ENCODE measurements at regions not wholly inside any gene's neighbourhood (a gene's known extent, or its start where the extent isn't known, plus 50 kb on each side); places are given as distances from the start of the nearest gene placed in this dataset.
"Not testable (repeated sequence)": the region's sequence is repeated elsewhere in the genome, so short reads cannot be mapped to it uniquely, and the experiment has no call there.

GRCh38 chr10:113480851-113481502 is 71.9 kb upstream of the HABP2 start:
- 93% methylated on average over 3 of the region's 6 CpGs for WGBS (ENCODE audit: insufficient coverage)
- no peaks in the 10 kb centered on the region for H3K36me3 ChIP-seq (ENCODE audit: control insufficient read depth in 4 of 4, insufficient read depth in 4 of 4, low read length in 3 of 4)
- H3K4me1 ChIP-seq (ENCODE audit: control extremely low read depth in 1 of 4, control insufficient read depth in 4 of 4, insufficient read depth in 4 of 4, low read length in 3 of 4): no peaks in the 10 kb centered on the region
- H3K27ac ChIP-seq (ENCODE audit: insufficient read depth in 1 of 2, low read depth in 1 of 2, low read length in 2 of 2, poor library complexity in 1 of 2, severe bottlenecking in 2 of 2): no peak overlapping the region
- CTCF ChIA-PET: no interaction called here
- H3K9me3 ChIP-seq (ENCODE audit: control extremely low read depth in 1 of 5, control insufficient read depth in 4 of 5, insufficient read depth in 2 of 5, low read depth in 1 of 5, low read length in 4 of 5): peaks cover 5 to 34% (median 16%) of the 10 kb centered on the region in 5 experiments
- POLR2A ChIA-PET: no interaction called here
- no peak overlapping the region for H3K4me3 ChIP-seq (ENCODE audit: control insufficient read depth in 1 of 7, extremely low read depth in 1 of 7, insufficient read depth in 4 of 7, low read depth in 2 of 7, low read length in 6 of 7)
- DNase-seq: no peak
- H3K27me3 ChIP-seq (replicated peaks in 2 of 5; ENCODE audit: control insufficient read depth in 4 of 5, insufficient read depth in 5 of 5, low read length in 4 of 5): peaks cover 0 to 5% (median 0%) of the 10 kb centered on the region in 5 experiments

GRCh38 chr10:113484487-113484886 is 68.4 kb upstream of the HABP2 start:
- WGBS (ENCODE audit: insufficient coverage): 100% methylated on average over 1 of the region's 2 CpGs

GRCh38 chr10:113485736-113486135 is 67.1 kb upstream of the HABP2 start:
- CTCF ChIA-PET: no interaction called here
- Histone ChIP-seq H3K4me1 (ENCODE audit: control extremely low read depth in 1 of 4, control insufficient read depth in 4 of 4, insufficient read depth in 4 of 4, low read length in 3 of 4) (no peaks in the 10 kb centered on the region), H3K4me3 (ENCODE audit: control insufficient read depth in 1 of 7, extremely low read depth in 1 of 7, insufficient read depth in 4 of 7, low read depth in 2 of 7, low read length in 6 of 7) (no peak overlapping the region), H3K36me3 (ENCODE audit: control insufficient read depth in 4 of 4, insufficient read depth in 4 of 4, low read length in 3 of 4) (no peaks in the 10 kb centered on the region), H3K27ac (ENCODE audit: insufficient read depth in 1 of 2, low read depth in 1 of 2, low read length in 2 of 2, poor library complexity in 1 of 2, severe bottlenecking in 2 of 2) (no peak overlapping the region), H3K27me3 (replicated peaks in 2 of 5; ENCODE audit: control insufficient read depth in 4 of 5, insufficient read depth in 5 of 5, low read length in 4 of 5) (peaks cover 0 to 11% (median 0%) of the 10 kb centered on the region in 5 experiments), H3K9me3 (ENCODE audit: control extremely low read depth in 1 of 5, control insufficient read depth in 4 of 5, insufficient read depth in 2 of 5, low read depth in 1 of 5, low read length in 4 of 5) (peaks cover 0 to 14% (median 5%) of the 10 kb centered on the region in 5 experiments)
- DNase-seq: no peak
- POLR2A ChIA-PET: no interaction called here
- WGBS (ENCODE audit: insufficient coverage): no CpG with 5 or more reads among the region's 1 CpG

More at GRCh38 chr10:113484487-113484886, 68.4 kb upstream of the HABP2 start:
- H3K27me3 ChIP-seq (replicated peaks in 2 of 5; ENCODE audit: control insufficient read depth in 4 of 5, insufficient read depth in 5 of 5, low read length in 4 of 5): peaks cover 0 to 11% (median 0%) of the 10 kb centered on the region in 5 experiments
- POLR2A ChIA-PET: no interaction called here
- CTCF ChIA-PET: no interaction called here
- H3K36me3 ChIP-seq (ENCODE audit: control insufficient read depth in 4 of 4, insufficient read depth in 4 of 4, low read length in 3 of 4): no peaks in the 10 kb centered on the region
- DNase-seq: no peak
- H3K4me1 ChIP-seq (ENCODE audit: control extremely low read depth in 1 of 4, control insufficient read depth in 4 of 4, insufficient read depth in 4 of 4, low read length in 3 of 4): no peaks in the 10 kb centered on the region
- H3K4me3 ChIP-seq (ENCODE audit: control insufficient read depth in 1 of 7, extremely low read depth in 1 of 7, insufficient read depth in 4 of 7, low read depth in 2 of 7, low read length in 6 of 7): no peak overlapping the region
- no peak overlapping the region for H3K27ac ChIP-seq (ENCODE audit: insufficient read depth in 1 of 2, low read depth in 1 of 2, low read length in 2 of 2, poor library complexity in 1 of 2, severe bottlenecking in 2 of 2)
- peaks cover 5 to 26% (median 11%) of the 10 kb centered on the region in 5 experiments for H3K9me3 ChIP-seq (ENCODE audit: control extremely low read depth in 1 of 5, control insufficient read depth in 4 of 5, insufficient read depth in 2 of 5, low read depth in 1 of 5, low read length in 4 of 5)

GRCh38 chr10:113486531-113486930 is 66.3 kb upstream of the HABP2 start:
- H3K36me3 ChIP-seq (ENCODE audit: control insufficient read depth in 4 of 4, insufficient read depth in 4 of 4, low read length in 3 of 4): no peaks in the 10 kb centered on the region
- ChIA-PET CTCF (no interaction called here), POLR2A (no interaction called here)
- H3K4me1 ChIP-seq (ENCODE audit: control extremely low read depth in 1 of 4, control insufficient read depth in 4 of 4, insufficient read depth in 4 of 4, low read length in 3 of 4): no peaks in the 10 kb centered on the region
- peaks cover 0 to 11% (median 0%) of the 10 kb centered on the region in 5 experiments for H3K27me3 ChIP-seq (replicated peaks in 2 of 5; ENCODE audit: control insufficient read depth in 4 of 5, insufficient read depth in 5 of 5, low read length in 4 of 5)
- peaks cover 0 to 7% (median 3%) of the 10 kb centered on the region in 5 experiments for H3K9me3 ChIP-seq (ENCODE audit: control extremely low read depth in 1 of 5, control insufficient read depth in 4 of 5, insufficient read depth in 2 of 5, low read depth in 1 of 5, low read length in 4 of 5)
- H3K27ac ChIP-seq (ENCODE audit: insufficient read depth in 1 of 2, low read depth in 1 of 2, low read length in 2 of 2, poor library complexity in 1 of 2, severe bottlenecking in 2 of 2): no peak overlapping the region
- DNase-seq: no peak
- 96% methylated on average over 4 of the region's 4 CpGs for WGBS (ENCODE audit: insufficient coverage)
- no peak overlapping the region for H3K4me3 ChIP-seq (ENCODE audit: control insufficient read depth in 1 of 7, extremely low read depth in 1 of 7, insufficient read depth in 4 of 7, low read depth in 2 of 7, low read length in 6 of 7)

GRCh38 chr10:113487154-113487553 is 65.7 kb upstream of the HABP2 start:
- DNase-seq: no peak
- WGBS (ENCODE audit: insufficient coverage): no CpG with 5 or more reads among the region's 1 CpG
- Histone ChIP-seq H3K27ac (ENCODE audit: insufficient read depth in 1 of 2, low read depth in 1 of 2, low read length in 2 of 2, poor library complexity in 1 of 2, severe bottlenecking in 2 of 2) (no peak overlapping the region), H3K36me3 (ENCODE audit: control insufficient read depth in 4 of 4, insufficient read depth in 4 of 4, low read length in 3 of 4) (no peaks in the 10 kb centered on the region), H3K4me1 (ENCODE audit: control extremely low read depth in 1 of 4, control insufficient read depth in 4 of 4, insufficient read depth in 4 of 4, low read length in 3 of 4) (no peaks in the 10 kb centered on the region), H3K4me3 (ENCODE audit: control insufficient read depth in 1 of 7, extremely low read depth in 1 of 7, insufficient read depth in 4 of 7, low read depth in 2 of 7, low read length in 6 of 7) (no peak overlapping the region), H3K27me3 (replicated peaks in 2 of 5; ENCODE audit: control insufficient read depth in 4 of 5, insufficient read depth in 5 of 5, low read length in 4 of 5) (peaks cover 0 to 11% (median 0%) of the 10 kb centered on the region in 5 experiments), H3K9me3 (ENCODE audit: control extremely low read depth in 1 of 5, control insufficient read depth in 4 of 5, insufficient read depth in 2 of 5, low read depth in 1 of 5, low read length in 4 of 5) (peaks cover 0 to 3% (median 2%) of the 10 kb centered on the region in 5 experiments)
- POLR2A ChIA-PET: no interaction called here
- CTCF ChIA-PET: interaction anchor here (0.8 kb wide), 1 partner anchor 17 kb away, joined by 3 read pairs; no protein-coding TSS in a partner anchor

- peaks cover 0 to 3% (median 0%) of the 10 kb centered on the region in 5 experiments for H3K9me3 ChIP-seq (ENCODE audit: control extremely low read depth in 1 of 5, control insufficient read depth in 4 of 5, insufficient read depth in 2 of 5, low read depth in 1 of 5, low read length in 4 of 5)
- H3K36me3 ChIP-seq (ENCODE audit: control insufficient read depth in 4 of 4, insufficient read depth in 4 of 4, low read length in 3 of 4): no peaks in the 10 kb centered on the region
- no peak overlapping the region for H3K27ac ChIP-seq (ENCODE audit: insufficient read depth in 1 of 2, low read depth in 1 of 2, low read length in 2 of 2, poor library complexity in 1 of 2, severe bottlenecking in 2 of 2)
- CTCF ChIA-PET: no interaction called here
- peaks cover 0 to 13% (median 0%) of the 10 kb centered on the region in 5 experiments for H3K27me3 ChIP-seq (replicated peaks in 2 of 5; ENCODE audit: control insufficient read depth in 4 of 5, insufficient read depth in 5 of 5, low read length in 4 of 5)
- no peak overlapping the region for H3K4me3 ChIP-seq (ENCODE audit: control insufficient read depth in 1 of 7, extremely low read depth in 1 of 7, insufficient read depth in 4 of 7, low read depth in 2 of 7, low read length in 6 of 7)
- no peaks in the 10 kb centered on the region for H3K4me1 ChIP-seq (ENCODE audit: control extremely low read depth in 1 of 4, control insufficient read depth in 4 of 4, insufficient read depth in 4 of 4, low read length in 3 of 4)
- no peak for DNase-seq
- POLR2A ChIA-PET: interaction anchor here (0.6 kb wide), 1 partner anchor 56 kb away, joined by 3 read pairs; no protein-coding TSS in a partner anchor
Observed at GRCh38 chr10:113488186-113488585, 64.7 kb upstream of the HABP2 start.

GRCh38 chr10:113489522-113489921 is 63.3 kb upstream of the HABP2 start:
- CTCF ChIA-PET; DNase-seq; POLR2A ChIA-PET; H3K9me3 ChIP-seq (ENCODE audit: control extremely low read depth in 1 of 5, control insufficient read depth in 4 of 5, insufficient read depth in 2 of 5, low read depth in 1 of 5, low read length in 4 of 5); H3K4me1 ChIP-seq (ENCODE audit: control extremely low read depth in 1 of 4, control insufficient read depth in 4 of 4, insufficient read depth in 4 of 4, low read length in 3 of 4); H3K4me3 ChIP-seq (ENCODE audit: control insufficient read depth in 1 of 7, extremely low read depth in 1 of 7, insufficient read depth in 4 of 7, low read depth in 2 of 7, low read length in 6 of 7); H3K27ac ChIP-seq (ENCODE audit: insufficient read depth in 1 of 2, low read depth in 1 of 2, low read length in 2 of 2, poor library complexity in 1 of 2, severe bottlenecking in 2 of 2); H3K36me3 ChIP-seq (ENCODE audit: control insufficient read depth in 4 of 4, insufficient read depth in 4 of 4, low read length in 3 of 4): not testable (repeated sequence)
- peaks cover 0 to 10% (median 0%) of the 10 kb centered on the region in 5 experiments for H3K27me3 ChIP-seq (replicated peaks in 2 of 5; ENCODE audit: control insufficient read depth in 4 of 5, insufficient read depth in 5 of 5, low read length in 4 of 5)
- WGBS (ENCODE audit: insufficient coverage): 57% methylated on average over 1 of the region's 2 CpGs
